ENCODE measurements at regions not wholly inside any gene's neighbourhood (a gene's known extent, or its start where the extent isn't known, plus 50 kb on each side); places are given as distances from the start of the nearest gene placed in this dataset.
"Not testable (repeated sequence)": the region's sequence is repeated elsewhere in the genome, so short reads cannot be mapped to it uniquely, and the experiment has no call there.

GRCh38 chr7:153245136-153245535 is 485.6 kb downstream of the ACTR3B start:
- WGBS (ENCODE audit: insufficient coverage) = no CpG with 5 or more reads among the region's 7 CpGs

GRCh38 chr7:153245809-153246208 is 486.3 kb downstream of the ACTR3B start:
- Histone ChIP-seq H3K36me3 (ENCODE audit: control insufficient read depth, insufficient read depth, low read length) (no peaks in the 10 kb centered on the region), H3K4me1 (ENCODE audit: control insufficient read depth, insufficient read depth, low read length) (no peaks in the 10 kb centered on the region), H3K4me3 (ENCODE audit: low read length) (no peak overlapping the region), H3K27ac (ENCODE audit: low read length) (peak overlapping the region; percentile 29), H3K27me3 (ENCODE audit: control insufficient read depth, insufficient read depth, low read length) (no peaks in the 10 kb centered on the region), H3K9me3 (replicated peaks; ENCODE audit: control insufficient read depth, low read depth, low read length) (peaks cover 5% of the 10 kb centered on the region)
- 60% methylated on average over 1 of the region's 1 CpG for WGBS (ENCODE audit: insufficient coverage)
- DNase-seq = peak; percentile 64

More at GRCh38 chr7:153245136-153245535, 485.6 kb downstream of the ACTR3B start:
- H3K9me3 ChIP-seq (replicated peaks; ENCODE audit: control insufficient read depth, low read depth, low read length); H3K36me3 ChIP-seq (ENCODE audit: control insufficient read depth, insufficient read depth, low read length); H3K27me3 ChIP-seq (ENCODE audit: control insufficient read depth, insufficient read depth, low read length); H3K4me1 ChIP-seq (ENCODE audit: control insufficient read depth, insufficient read depth, low read length); H3K4me3 ChIP-seq (ENCODE audit: low read length): not testable (repeated sequence)
- peak; percentile 10 for DNase-seq
- peak overlapping the region; percentile 29 for H3K27ac ChIP-seq (ENCODE audit: low read length)

- no peak overlapping the region for H3K27ac ChIP-seq (ENCODE audit: low read length)
Measured at GRCh38 chr7:153247926-153248325, 488.4 kb downstream of the ACTR3B start.

GRCh38 chr7:153258686-153259085 is 499.1 kb downstream of the ACTR3B start:
- WGBS (ENCODE audit: insufficient coverage) = no CpG with 5 or more reads among the region's 6 CpGs
- H3K4me1 ChIP-seq (ENCODE audit: control insufficient read depth, insufficient read depth, low read length) = no peaks in the 10 kb centered on the region
- no peaks in the 10 kb centered on the region for H3K9me3 ChIP-seq (replicated peaks; ENCODE audit: control insufficient read depth, low read depth, low read length)
- DNase-seq = no peak
- H3K27ac ChIP-seq (ENCODE audit: low read length) = no peak overlapping the region
- H3K36me3 ChIP-seq (ENCODE audit: control insufficient read depth, insufficient read depth, low read length) = no peaks in the 10 kb centered on the region
- H3K27me3 ChIP-seq (ENCODE audit: control insufficient read depth, insufficient read depth, low read length) = no peaks in the 10 kb centered on the region
- no peak overlapping the region for H3K4me3 ChIP-seq (ENCODE audit: low read length)

More at GRCh38 chr7:153247926-153248325, 488.4 kb downstream of the ACTR3B start:
- Histone ChIP-seq H3K9me3 (replicated peaks; ENCODE audit: control insufficient read depth, low read depth, low read length) (peaks cover 5% of the 10 kb centered on the region), H3K36me3 (ENCODE audit: control insufficient read depth, insufficient read depth, low read length) (no peaks in the 10 kb centered on the region), H3K4me1 (ENCODE audit: control insufficient read depth, insufficient read depth, low read length) (no peaks in the 10 kb centered on the region), H3K4me3 (ENCODE audit: low read length) (no peak overlapping the region), H3K27me3 (ENCODE audit: control insufficient read depth, insufficient read depth, low read length) (no peaks in the 10 kb centered on the region)
- DNase-seq = no peak
- WGBS (ENCODE audit: insufficient coverage) = no CpG with 5 or more reads among the region's 4 CpGs

GRCh38 chr7:153276394-153276793 is 516.8 kb downstream of the ACTR3B start:
- no peaks in the 10 kb centered on the region for H3K27me3 ChIP-seq (ENCODE audit: control insufficient read depth, insufficient read depth, low read length)
- no peak overlapping the region for H3K4me3 ChIP-seq (ENCODE audit: low read length)
- no CpG with 5 or more reads among the region's 2 CpGs for WGBS (ENCODE audit: insufficient coverage)
- DNase-seq = no peak
- no peaks in the 10 kb centered on the region for H3K4me1 ChIP-seq (ENCODE audit: control insufficient read depth, insufficient read depth, low read length)
- no peaks in the 10 kb centered on the region for H3K36me3 ChIP-seq (ENCODE audit: control insufficient read depth, insufficient read depth, low read length)
- no peak overlapping the region for H3K27ac ChIP-seq (ENCODE audit: low read length)
- peaks cover 3% of the 10 kb centered on the region for H3K9me3 ChIP-seq (replicated peaks; ENCODE audit: control insufficient read depth, low read depth, low read length)

GRCh38 chr7:153286763-153287162 is 527.2 kb downstream of the ACTR3B start:
- Histone ChIP-seq H3K27ac (ENCODE audit: low read length) (no peak overlapping the region), H3K9me3 (replicated peaks; ENCODE audit: control insufficient read depth, low read depth, low read length) (no peaks in the 10 kb centered on the region), H3K27me3 (ENCODE audit: control insufficient read depth, insufficient read depth, low read length) (no peaks in the 10 kb centered on the region), H3K4me3 (ENCODE audit: low read length) (no peak overlapping the region), H3K36me3 (ENCODE audit: control insufficient read depth, insufficient read depth, low read length) (no peaks in the 10 kb centered on the region), H3K4me1 (ENCODE audit: control insufficient read depth, insufficient read depth, low read length) (no peaks in the 10 kb centered on the region)
- WGBS (ENCODE audit: insufficient coverage) = 85% methylated on average over 9 of the region's 13 CpGs
- DNase-seq = no peak

- Histone ChIP-seq H3K4me1 (ENCODE audit: control insufficient read depth, insufficient read depth, low read length) (no peaks in the 10 kb centered on the region), H3K36me3 (ENCODE audit: control insufficient read depth, insufficient read depth, low read length) (no peaks in the 10 kb centered on the region), H3K4me3 (ENCODE audit: low read length) (no peak overlapping the region), H3K9me3 (replicated peaks; ENCODE audit: control insufficient read depth, low read depth, low read length) (no peaks in the 10 kb centered on the region), H3K27ac (ENCODE audit: low read length) (no peak overlapping the region), H3K27me3 (ENCODE audit: control insufficient read depth, insufficient read depth, low read length) (no peaks in the 10 kb centered on the region)
- no peak for DNase-seq
- WGBS (ENCODE audit: insufficient coverage) = no CpG with 5 or more reads among the region's 4 CpGs
Measured at GRCh38 chr7:153290066-153290465, 530.5 kb downstream of the ACTR3B start.

- no peak overlapping the region for H3K4me3 ChIP-seq (ENCODE audit: low read length)
- no peaks in the 10 kb centered on the region for H3K4me1 ChIP-seq (ENCODE audit: control insufficient read depth, insufficient read depth, low read length)
- H3K36me3 ChIP-seq (ENCODE audit: control insufficient read depth, insufficient read depth, low read length) = no peaks in the 10 kb centered on the region
- DNase-seq = no peak
- no peaks in the 10 kb centered on the region for H3K9me3 ChIP-seq (replicated peaks; ENCODE audit: control insufficient read depth, low read depth, low read length)
- H3K27me3 ChIP-seq (ENCODE audit: control insufficient read depth, insufficient read depth, low read length) = no peaks in the 10 kb centered on the region
- no peak overlapping the region for H3K27ac ChIP-seq (ENCODE audit: low read length)
- 69% methylated on average over 7 of the region's 7 CpGs for WGBS (ENCODE audit: insufficient coverage)
Measured at GRCh38 chr7:153297141-153297540, 537.6 kb downstream of the ACTR3B start.

GRCh38 chr7:153301936-153302335 is 542.4 kb downstream of the ACTR3B start:
- DNase-seq = no peak
- Histone ChIP-seq H3K9me3 (replicated peaks; ENCODE audit: control insufficient read depth, low read depth, low read length) (no peaks in the 10 kb centered on the region), H3K4me3 (ENCODE audit: low read length) (no peak overlapping the region), H3K27ac (ENCODE audit: low read length) (no peak overlapping the region), H3K4me1 (ENCODE audit: control insufficient read depth, insufficient read depth, low read length) (no peaks in the 10 kb centered on the region), H3K36me3 (ENCODE audit: control insufficient read depth, insufficient read depth, low read length) (no peaks in the 10 kb centered on the region), H3K27me3 (ENCODE audit: control insufficient read depth, insufficient read depth, low read length) (no peaks in the 10 kb centered on the region)
- 30% methylated on average over 2 of the region's 7 CpGs for whole genome bisulfite sequencing (ENCODE audit: insufficient coverage)

GRCh38 chr7:153320005-153320404 is 560.5 kb downstream of the ACTR3B start:
- H3K27ac ChIP-seq (ENCODE audit: low read length) = no peak overlapping the region
- H3K4me3 ChIP-seq (ENCODE audit: low read length) = no peak overlapping the region
- H3K27me3 ChIP-seq (ENCODE audit: control insufficient read depth, insufficient read depth, low read length) = peaks cover 2% of the 10 kb centered on the region
- no peaks in the 10 kb centered on the region for H3K4me1 ChIP-seq (ENCODE audit: control insufficient read depth, insufficient read depth, low read length)
- DNase-seq = peak; percentile 19
- no peaks in the 10 kb centered on the region for H3K9me3 ChIP-seq (replicated peaks; ENCODE audit: control insufficient read depth, low read depth, low read length)
- H3K36me3 ChIP-seq (ENCODE audit: control insufficient read depth, insufficient read depth, low read length) = no peaks in the 10 kb centered on the region
- WGBS (ENCODE audit: insufficient coverage) = 3% methylated on average over 4 of the region's 4 CpGs

GRCh38 chr7:153320681-153321080 is 561.1 kb downstream of the ACTR3B start:
- H3K4me1 ChIP-seq (ENCODE audit: control insufficient read depth, insufficient read depth, low read length) = no peaks in the 10 kb centered on the region
- no peak overlapping the region for H3K27ac ChIP-seq (ENCODE audit: low read length)
- WGBS (ENCODE audit: insufficient coverage) = 100% methylated on average over 2 of the region's 4 CpGs
- H3K36me3 ChIP-seq (ENCODE audit: control insufficient read depth, insufficient read depth, low read length) = no peaks in the 10 kb centered on the region
- no peak overlapping the region for H3K4me3 ChIP-seq (ENCODE audit: low read length)
- no peaks in the 10 kb centered on the region for H3K9me3 ChIP-seq (replicated peaks; ENCODE audit: control insufficient read depth, low read depth, low read length)
- peak; percentile 33 for DNase-seq
- peaks cover 2% of the 10 kb centered on the region for H3K27me3 ChIP-seq (ENCODE audit: control insufficient read depth, insufficient read depth, low read length)
